ENCODE measurements at regions not wholly inside any gene's neighbourhood (a gene's known extent, or its start where the extent isn't known, plus 50 kb on each side); places are given as distances from the start of the nearest gene placed in this dataset.

DNA sequence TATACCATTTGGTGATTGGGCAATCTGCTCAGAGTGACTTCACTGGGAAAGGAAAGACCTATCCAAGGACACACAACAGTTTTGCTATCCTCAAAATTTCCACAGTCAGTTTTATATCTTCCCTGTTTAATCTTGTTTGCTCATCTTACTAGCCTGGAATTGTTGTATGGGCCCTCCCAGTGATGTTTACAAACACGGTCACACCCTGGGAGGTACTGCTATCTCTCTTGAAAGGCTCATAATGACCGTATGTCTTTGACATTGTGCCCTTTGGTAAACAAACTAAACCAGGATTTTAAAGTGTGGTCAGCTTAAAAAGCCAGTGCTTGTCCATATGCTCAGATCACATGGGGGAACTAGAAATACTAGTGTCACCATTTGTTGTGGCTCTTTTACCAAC, 277.0 kb downstream of the CDH2 start:
- no peak for DNase-seq (ENCODE audit: low read depth in 1 of 2, low spot score in 1 of 2)
- TF ChIP-seq JUND (IDR thresholded peaks at IDR 0.05; ENCODE audit: low read depth) = no peak

DNA sequence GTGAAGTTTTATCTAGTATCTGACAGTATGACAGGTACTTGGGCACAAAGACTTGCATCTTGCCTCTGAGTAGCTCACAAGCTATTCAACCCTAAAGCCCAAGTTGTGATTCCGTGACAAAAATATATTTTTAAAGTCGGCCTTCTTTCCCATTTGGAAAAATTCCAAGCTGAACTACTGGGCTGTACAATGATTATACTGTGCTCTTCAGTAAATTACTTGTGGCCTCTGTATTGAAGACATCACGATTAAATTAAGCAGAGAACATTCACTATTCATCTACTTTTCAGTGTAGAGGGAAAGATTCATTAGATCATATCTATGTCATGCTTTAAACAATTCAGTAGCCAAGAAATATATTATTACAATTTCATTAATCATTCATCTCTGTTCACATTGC, 282.2 kb downstream of the CDH2 start:
- no peak for TF ChIP-seq JUND (IDR thresholded peaks at IDR 0.05; ENCODE audit: low read depth)
- no peak for DNase-seq (ENCODE audit: low read depth in 1 of 2, low spot score in 1 of 2)
- in situ Hi-C loops (cut with HindIII; ENCODE audit: low pct_unique_long_range_greater_than_20kb, low sequenced_read_pairs) = no loop called here

More for the DNA sequence above, 277.0 kb downstream of the CDH2 start:
- in situ Hi-C loops (cut with HindIII; ENCODE audit: low pct_unique_long_range_greater_than_20kb, low sequenced_read_pairs) = no loop called here

DNA sequence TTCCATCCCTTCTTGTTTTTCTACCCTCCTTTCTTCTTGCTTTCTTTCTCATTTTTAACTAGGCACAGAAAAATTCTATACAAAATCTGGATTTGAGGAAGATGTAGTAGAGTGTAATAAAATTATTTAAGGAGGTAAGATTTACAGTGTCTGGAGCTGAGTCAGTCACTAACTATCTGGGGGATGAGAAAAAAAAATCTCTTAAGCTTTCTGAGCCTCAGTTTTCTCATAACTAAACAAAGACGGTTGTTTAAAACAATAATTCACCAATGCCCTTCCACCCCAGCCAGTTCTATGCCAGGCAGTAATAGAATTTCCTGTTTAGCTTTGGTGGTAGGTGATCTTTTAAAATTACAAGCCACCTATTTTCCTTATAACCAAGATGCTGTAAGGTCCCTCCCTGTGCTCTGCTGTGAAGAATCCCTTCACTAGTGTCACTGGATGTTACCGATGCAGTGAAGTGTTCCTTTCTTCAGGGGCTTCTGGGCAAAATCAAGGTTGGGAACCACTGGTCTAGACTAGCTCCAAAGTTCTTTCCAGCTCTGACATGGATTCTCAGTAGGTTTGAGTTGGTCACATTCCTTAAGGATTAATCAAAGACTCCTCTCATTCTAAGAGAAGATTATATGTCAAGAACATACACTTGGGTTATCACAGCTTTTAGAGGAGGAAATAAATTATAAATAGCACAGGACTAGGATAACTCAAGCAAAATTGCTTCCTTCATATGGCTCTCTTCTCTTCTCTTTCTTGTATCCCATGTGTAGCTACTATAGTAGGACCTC, 289.0 kb downstream of the CDH2 start:
- DNase-seq (ENCODE audit: low read depth in 1 of 2, low spot score in 1 of 2) = no peak
- no peak for TF ChIP-seq JUND (IDR thresholded peaks at IDR 0.05; ENCODE audit: low read depth)
- in situ Hi-C loops (cut with HindIII; ENCODE audit: low pct_unique_long_range_greater_than_20kb, low sequenced_read_pairs) = no loop called here

DNA sequence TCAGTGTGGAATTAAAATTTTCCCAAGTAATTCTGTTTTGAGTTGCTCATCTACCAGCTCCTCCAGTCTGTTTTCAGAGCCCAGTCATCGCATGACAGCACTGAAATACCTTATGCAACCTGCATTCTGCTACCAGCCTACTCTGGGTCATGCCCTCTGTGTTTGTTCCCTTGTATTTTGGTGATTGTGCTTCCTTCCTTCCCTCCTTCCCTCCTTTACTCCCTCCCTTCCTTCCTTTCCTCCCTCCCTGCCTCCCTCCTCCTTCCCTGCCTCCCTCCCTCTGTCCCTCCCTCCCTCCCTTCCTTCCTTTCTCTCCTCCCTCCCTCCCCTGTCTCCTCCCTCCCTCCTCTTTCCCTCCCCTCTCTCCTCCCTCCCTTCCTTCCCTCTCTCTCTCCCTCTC, 289.6 kb downstream of the CDH2 start:
- in situ Hi-C loops (cut with HindIII; ENCODE audit: low pct_unique_long_range_greater_than_20kb, low sequenced_read_pairs) = no loop called here
- no peak for DNase-seq (ENCODE audit: low read depth in 1 of 2, low spot score in 1 of 2)
- no peak for TF ChIP-seq JUND (IDR thresholded peaks at IDR 0.05; ENCODE audit: low read depth)

DNA sequence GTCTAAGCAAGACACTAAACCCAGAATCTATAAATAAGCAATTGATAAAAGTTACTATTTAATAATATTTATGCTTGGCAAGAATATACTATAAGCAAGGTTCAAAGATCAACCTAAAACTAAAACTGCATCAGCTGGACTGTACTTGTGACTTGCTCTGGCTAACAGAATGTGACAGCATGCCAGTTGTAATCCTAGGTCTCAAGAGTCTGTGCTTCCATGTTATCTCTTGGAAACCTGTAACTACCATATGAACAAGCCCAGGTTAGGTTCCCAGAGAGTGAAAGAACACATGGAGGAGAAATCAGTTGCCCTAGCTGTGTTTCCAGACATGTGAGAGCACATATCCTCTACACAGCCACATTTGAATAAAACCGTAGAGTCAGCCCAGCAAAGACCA, 297.4 kb downstream of the CDH2 start:
- no peak for TF ChIP-seq JUND (IDR thresholded peaks at IDR 0.05; ENCODE audit: low read depth)
- no peak for DNase-seq (ENCODE audit: low read depth in 1 of 2, low spot score in 1 of 2)
- in situ Hi-C loops (cut with HindIII; ENCODE audit: low pct_unique_long_range_greater_than_20kb, low sequenced_read_pairs) = no loop called here

DNA sequence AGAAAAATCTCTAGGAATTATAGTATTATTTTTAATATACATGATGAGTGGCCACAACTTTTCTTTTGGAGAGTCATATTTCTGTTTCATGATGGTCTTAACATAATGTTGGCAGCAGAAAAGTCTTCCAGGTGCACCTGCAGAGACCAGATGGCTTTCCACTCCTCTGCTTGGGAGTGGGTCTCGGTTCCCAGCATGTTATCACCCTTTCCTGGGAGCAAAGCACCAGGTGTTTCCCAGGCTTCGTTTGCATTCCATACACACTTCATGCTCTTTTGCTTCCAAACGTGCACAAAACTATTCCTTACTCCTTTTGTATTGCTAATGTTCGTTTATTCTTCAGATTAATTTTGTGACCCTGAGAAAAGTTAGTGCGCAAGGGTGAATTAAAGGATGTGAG, 305.2 kb downstream of the CDH2 start:
- DNase-seq (ENCODE audit: low read depth in 1 of 2, low spot score in 1 of 2) = no peak
- in situ Hi-C loops (cut with HindIII; ENCODE audit: low pct_unique_long_range_greater_than_20kb, low sequenced_read_pairs) = no loop called here

DNA sequence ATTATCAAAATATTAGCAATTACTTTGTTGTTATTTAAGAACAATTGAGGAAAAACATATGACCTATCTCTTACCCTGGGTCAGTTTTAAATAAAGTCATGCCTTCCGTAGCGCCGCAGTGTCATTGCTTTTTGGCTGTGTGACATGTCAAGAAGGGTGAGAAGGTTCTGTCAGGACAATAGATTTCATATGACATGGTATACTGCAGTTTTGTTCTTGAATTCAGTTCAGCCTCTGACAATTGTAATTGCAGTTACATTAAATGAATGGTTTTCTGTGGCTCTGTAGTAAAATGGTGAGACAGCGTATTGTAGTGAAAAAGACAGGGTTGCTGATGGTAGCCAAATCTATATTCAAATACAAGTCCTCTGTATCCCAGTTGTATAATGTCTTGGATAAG, 307.2 kb downstream of the CDH2 start:
- no peak for DNase-seq (ENCODE audit: low read depth in 1 of 2, low spot score in 1 of 2)
- TF ChIP-seq JUND (IDR thresholded peaks at IDR 0.05; ENCODE audit: low read depth) = no peak
- in situ Hi-C loops (cut with HindIII; ENCODE audit: low pct_unique_long_range_greater_than_20kb, low sequenced_read_pairs) = no loop called here

More for the DNA sequence above, 305.2 kb downstream of the CDH2 start:
- TF ChIP-seq JUND (IDR thresholded peaks at IDR 0.05; ENCODE audit: low read depth) = no peak

DNA sequence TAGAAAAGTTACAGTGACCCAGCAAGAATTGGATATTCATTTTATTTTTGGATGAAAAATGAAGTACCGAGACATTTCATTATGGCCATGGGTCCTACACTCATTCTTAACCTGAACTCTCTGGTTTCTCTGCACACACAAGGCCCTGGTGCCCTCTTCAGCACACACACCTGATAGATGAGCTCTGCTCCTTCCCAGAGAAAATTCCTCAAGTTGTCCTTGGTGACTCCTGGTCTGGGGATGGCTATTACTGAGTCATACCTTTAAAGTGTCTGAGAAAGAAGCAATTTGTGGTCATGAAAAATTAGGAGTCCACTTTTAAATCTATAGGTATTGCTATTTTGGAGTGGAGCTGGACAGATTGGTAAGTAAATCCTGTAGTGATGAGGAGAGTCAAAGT, 311.5 kb downstream of the CDH2 start:
- no peak for TF ChIP-seq JUND (IDR thresholded peaks at IDR 0.05; ENCODE audit: low read depth)
- in situ Hi-C loops (cut with HindIII; ENCODE audit: low pct_unique_long_range_greater_than_20kb, low sequenced_read_pairs) = no loop called here
- DNase-seq (ENCODE audit: low read depth in 1 of 2, low spot score in 1 of 2) = no peak

DNA sequence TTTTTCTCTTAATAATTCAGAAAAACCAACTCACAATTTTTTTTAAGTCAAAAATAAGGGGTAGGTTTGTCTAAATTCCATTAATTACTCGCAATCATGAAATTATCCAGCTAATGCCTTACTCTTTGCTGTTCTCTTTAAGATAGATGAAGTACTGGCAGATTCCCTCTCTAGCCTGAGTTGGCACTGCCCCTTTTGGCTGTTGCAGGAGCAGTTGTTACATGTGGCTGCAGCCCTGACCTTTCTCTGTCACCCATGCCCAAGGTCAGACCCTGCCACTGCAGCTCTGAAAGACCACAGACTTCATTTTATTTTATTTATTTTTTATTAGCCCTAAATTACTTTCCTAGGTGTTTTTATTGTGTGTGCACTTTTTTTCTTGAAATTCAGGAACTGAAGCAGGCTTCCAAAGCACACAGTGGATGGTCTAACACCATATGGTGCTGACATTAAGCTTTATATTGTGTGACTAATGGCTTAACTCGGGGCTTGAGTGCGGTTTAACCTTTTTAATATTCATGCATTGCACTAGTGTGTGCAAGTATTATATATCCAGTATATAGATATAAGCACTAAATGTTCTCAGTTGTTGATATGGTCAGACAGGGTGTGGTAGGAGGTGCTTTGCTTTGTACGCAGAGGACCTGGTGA, 313.0 kb downstream of the CDH2 start:
- in situ Hi-C loops (cut with HindIII; ENCODE audit: low pct_unique_long_range_greater_than_20kb, low sequenced_read_pairs) = no loop called here
- DNase-seq (ENCODE audit: low read depth in 1 of 2, low spot score in 1 of 2) = no peak
- no peak for TF ChIP-seq JUND (IDR thresholded peaks at IDR 0.05; ENCODE audit: low read depth)

DNA sequence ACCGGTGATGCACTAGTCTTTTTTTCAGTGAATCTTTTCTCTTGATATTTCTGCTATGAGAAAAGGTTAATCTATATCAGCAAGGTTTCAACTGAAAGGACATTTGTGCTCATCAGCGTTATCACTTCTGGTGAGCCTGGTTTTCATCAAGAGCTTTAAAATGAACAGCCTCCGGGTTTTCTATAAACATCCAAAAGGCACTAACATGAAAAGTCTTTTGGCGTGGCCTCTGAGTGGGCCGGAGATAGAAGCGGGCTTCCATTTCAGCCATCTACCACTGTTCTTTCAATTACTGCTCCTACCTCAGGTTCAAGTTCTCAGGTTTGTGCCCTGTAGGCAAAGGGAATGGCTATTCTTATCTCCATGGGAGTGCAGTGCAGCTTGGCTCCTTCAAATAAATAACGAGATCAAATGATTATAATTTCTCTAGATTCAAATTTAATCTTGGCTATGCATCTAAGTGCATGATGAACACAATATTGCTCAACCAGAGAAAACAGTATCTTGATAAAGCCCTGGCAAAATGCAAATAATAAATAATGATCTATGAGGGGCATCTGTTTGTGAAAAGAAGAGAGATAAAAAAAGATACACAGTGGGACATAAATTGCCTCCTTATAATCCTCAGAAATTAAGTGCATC, 314.8 kb downstream of the CDH2 start:
- DNase-seq (ENCODE audit: low read depth in 1 of 2, low spot score in 1 of 2) = no peak
- no peak for TF ChIP-seq JUND (IDR thresholded peaks at IDR 0.05; ENCODE audit: low read depth)
- in situ Hi-C loops (cut with HindIII; ENCODE audit: low pct_unique_long_range_greater_than_20kb, low sequenced_read_pairs) = no loop called here

DNA sequence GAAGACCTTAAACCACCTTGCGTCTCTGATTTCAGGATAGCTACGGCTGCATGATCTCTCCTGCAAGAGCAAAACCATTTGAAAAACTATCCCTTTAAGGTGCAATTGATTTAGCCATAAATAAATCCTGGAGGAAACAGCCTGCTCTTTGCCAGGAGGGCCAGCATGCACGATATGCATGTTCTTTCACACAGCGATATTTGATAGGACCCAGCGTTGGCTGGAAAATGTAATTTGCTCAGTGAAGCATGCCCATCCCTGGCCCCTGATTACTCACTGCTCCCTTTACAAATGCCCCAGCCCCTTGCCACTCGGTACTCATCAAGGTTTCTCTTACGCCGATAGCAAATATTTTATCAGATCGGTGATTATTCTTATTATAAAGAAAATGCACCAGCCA, 315.4 kb downstream of the CDH2 start:
- TF ChIP-seq JUND (IDR thresholded peaks at IDR 0.05; ENCODE audit: low read depth) = no peak
- DNase-seq (ENCODE audit: low read depth in 1 of 2, low spot score in 1 of 2) = no peak
- in situ Hi-C loops (cut with HindIII; ENCODE audit: low pct_unique_long_range_greater_than_20kb, low sequenced_read_pairs) = no loop called here

DNA sequence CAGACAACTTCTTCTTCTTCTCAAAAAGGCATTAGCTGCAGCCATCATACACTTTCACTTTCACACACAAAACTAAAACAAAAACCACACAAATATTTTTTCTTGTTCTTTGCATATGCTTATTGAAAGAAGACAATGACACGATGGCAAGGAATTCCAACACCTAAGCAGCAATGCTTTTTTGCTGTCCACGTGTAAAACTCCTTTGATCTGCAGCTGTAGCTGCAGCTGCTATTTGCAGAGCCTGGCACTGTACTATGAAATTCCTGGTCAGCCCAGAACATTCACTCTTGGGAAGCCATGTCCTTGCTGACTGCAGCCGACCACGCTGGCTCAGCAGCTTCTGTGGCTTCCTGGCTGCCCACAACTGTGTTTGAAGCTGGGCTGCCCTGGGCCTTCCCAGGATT, 316.2 kb downstream of the CDH2 start:
- DNase-seq (ENCODE audit: low read depth in 1 of 2, low spot score in 1 of 2) = no peak
- in situ Hi-C loops (cut with HindIII; ENCODE audit: low pct_unique_long_range_greater_than_20kb, low sequenced_read_pairs) = no loop called here
- no peak for TF ChIP-seq JUND (IDR thresholded peaks at IDR 0.05; ENCODE audit: low read depth)

DNA sequence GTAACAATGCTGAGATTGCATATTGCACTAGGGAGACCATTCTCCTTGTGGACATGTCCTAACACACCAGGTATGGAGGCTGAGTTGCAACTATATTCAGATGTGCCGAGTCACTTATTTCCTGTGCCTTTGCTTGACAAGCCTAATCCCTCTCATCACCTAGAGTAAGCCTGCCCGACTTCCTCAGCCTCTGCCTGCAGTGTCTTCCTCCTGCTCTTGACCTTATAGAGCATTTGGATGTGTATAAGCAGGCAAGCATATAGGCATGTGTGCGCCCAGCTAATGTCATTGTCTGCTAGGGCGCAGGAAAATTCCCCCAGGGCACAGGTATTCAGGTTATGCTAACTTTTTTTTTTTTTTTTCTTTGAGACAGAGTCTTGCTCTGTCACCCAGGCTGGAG, 316.9 kb downstream of the CDH2 start:
- TF ChIP-seq JUND (IDR thresholded peaks at IDR 0.05; ENCODE audit: low read depth) = no peak
- in situ Hi-C loops (cut with HindIII; ENCODE audit: low pct_unique_long_range_greater_than_20kb, low sequenced_read_pairs) = no loop called here
- no peak for DNase-seq (ENCODE audit: low read depth in 1 of 2, low spot score in 1 of 2)

Measured in T47D (cell line).